ENCODE measurements at regions not wholly inside any gene's neighbourhood (a gene's known extent, or its start where the extent isn't known, plus 50 kb on each side); places are given as distances from the start of the nearest gene placed in this dataset.

GRCh38 chr5:109981979-109982378 lies 292.3 kb downstream of the MAN2A1 start (continued):
- TF ChIP-seq CHD7 (IDR thresholded peaks at IDR 0.05; ENCODE audit: insufficient replicate concordance, low read length) (no peak), RNF2 (IDR thresholded peaks at IDR 0.05; ENCODE audit: borderline replicate concordance, low read depth, low read length, missing control alignments, poor library complexity, severe bottlenecking) (no peak), ATF2 (IDR thresholded peaks at IDR 0.05; ENCODE audit: low read length) (no peak), MAFK (IDR thresholded peaks at IDR 0.05; ENCODE audit: low read depth, low read length) (no peak), SRF (IDR thresholded peaks at IDR 0.05; ENCODE audit: low read depth, low read length) (no peak)
